ENCODE measurements at regions not wholly inside any gene's neighbourhood (a gene's known extent, or its start where the extent isn't known, plus 50 kb on each side); places are given as distances from the start of the nearest gene placed in this dataset.

DNA sequence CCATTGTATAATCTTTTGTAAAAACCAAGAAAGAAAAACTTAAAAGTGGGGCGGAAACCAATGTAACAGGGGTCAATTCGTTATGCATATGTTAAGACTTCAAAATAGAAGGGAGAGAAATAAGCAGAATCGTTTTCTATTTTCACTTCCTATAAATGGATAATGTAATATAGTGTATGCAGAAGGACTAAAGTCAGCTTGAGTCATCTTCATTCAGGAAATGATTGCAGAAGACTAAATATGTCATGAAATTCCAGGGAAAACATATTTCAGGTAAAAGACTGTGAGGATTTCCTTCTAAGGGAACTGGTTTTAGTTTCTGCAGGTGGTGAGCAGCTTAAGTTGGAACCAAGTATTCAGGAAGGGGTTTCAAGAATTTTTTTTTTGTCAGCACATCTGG lies 753.3 kb downstream of the IRX1 start:
- peak; percentile 28 for DNase-seq

DNA sequence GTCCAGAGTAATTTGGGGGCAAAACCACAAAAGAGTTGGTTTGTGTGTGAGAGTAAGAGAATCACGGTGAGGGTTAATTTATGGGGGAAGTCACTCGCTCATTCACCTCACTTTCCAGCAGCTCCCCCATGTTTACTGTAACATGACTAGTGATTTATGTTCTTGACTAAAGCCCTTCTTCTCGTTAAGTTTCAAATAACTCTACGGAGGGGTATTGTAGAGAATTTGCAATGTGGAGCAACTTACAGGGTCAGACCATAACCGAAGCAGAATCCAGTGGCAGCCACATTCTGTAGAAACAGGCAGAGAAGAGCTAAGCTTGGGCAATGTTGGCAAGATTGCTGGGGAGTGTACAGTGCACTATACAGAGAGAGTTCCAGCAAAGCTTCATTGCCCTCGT lies 760.6 kb downstream of the IRX1 start:
- DNase-seq: no peak

DNA sequence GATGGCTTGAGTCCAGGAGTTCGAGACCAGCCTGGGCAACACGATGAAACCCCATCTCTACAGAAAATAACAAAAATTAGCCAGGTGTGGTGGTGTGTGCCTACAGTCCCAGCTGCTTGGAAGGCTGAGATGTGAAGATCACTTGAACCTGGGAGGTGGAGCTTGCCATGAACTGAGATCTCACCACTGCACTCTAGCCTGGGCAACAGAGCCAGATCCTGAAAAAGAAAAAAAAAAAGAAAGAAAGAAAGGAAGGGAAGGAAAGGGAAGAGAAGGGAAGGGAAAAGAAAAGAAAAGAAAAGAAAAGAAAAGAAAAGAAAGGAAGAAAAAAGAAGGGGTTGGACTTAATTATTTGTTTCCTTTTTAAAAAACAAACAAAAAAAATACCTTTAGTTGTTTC lies 764.2 kb downstream of the IRX1 start:
- DNase-seq: no peak

DNA sequence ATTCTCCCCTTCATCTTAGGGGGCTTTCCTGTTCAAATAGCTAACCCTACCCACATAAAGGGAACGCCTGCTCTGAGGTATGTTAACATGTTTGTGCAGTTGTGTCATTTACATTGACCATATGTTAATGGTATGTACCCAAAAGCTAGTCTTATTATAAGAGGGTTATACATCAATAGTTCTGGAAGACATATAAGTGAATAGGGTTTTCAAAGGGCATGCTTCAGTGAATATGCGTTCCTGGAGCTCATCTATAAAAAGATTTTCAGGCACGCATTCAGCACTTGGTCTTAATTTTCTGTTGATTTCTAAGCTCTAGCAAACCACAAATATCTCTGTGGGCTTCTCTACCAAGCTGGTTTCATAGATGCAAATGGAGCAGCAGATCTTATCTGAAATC lies 766.1 kb downstream of the IRX1 start:
- peak; percentile 84 for DNase-seq

DNA sequence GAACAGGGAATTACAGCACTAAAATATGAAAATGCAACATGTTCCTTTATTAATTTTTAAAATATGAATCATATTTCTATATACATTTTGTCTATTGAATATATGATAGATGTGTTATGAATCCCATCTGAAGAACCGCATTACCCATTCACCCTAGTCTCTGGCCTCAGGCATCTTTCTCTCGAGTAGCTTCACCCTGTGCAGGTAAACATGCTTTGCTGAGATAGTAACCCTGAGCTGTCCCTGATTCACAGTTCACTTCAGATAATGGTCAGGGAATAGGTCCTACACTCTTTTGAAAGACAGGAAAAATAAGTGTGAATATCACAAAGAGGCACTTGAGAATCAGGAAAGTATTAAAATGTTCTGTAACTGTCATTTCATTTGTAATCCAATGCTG lies 766.8 kb downstream of the IRX1 start:
- DNase-seq: no peak

DNA sequence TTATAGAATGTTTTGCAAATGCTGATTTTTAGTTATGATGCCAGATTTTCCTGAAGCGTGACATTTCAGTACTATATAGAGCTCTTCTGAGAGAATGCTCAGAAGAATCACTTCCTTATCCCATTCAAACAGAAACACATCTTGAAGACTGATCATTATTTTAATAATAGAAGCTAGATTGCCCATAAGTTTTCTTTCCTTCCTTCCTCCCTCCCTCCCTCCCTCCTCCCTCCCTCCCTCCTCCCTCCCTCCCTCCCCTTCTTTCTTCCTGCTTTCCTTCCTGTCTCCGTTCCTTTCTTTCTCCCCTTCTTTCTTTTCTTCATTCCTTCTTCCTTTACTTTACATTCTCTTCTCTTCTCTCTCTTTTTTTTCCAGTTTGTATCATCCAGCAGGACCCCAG lies 767.4 kb downstream of the IRX1 start:
- no peak for DNase-seq

DNA sequence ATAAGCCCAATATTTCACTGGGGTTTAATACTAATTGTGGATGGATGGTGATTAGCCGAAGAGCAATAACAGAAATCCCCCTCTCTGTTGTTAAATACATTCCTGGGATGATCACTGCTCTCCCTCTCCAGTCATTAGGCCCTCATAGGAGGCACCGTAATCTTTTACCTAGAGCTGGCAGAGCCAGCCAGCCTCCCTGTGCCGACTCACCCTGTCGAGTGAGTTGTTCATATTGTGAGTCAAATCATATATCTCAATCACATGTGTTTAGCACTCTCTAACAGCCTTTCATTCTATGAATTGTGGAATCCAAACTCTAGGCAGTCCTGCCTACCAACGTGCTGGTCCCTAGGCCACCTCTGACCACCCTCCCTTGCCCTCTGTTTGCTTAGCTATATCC lies 771.0 kb downstream of the IRX1 start:
- no peak for DNase-seq

DNA sequence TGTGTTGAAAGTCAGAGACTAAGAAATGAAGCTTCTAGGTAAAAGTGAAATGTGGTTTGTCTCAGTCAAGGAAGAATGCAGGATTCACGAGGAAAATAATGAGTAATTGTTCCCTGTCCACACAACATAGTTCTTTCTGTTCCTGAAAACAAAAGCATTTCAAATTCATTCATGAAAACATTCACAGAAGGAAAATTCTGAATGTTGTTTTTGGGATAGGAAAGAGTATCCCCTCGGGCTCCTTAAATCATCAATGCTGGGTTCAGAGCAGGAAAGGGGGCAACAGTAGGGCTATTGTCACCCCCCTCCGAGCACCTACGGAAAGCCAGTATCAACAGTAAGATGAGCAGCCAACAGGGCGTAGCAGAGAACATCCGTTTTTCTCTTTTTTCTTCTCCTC lies 769.9 kb upstream of the ADAMTS16 start:
- no peak for DNase-seq

DNA sequence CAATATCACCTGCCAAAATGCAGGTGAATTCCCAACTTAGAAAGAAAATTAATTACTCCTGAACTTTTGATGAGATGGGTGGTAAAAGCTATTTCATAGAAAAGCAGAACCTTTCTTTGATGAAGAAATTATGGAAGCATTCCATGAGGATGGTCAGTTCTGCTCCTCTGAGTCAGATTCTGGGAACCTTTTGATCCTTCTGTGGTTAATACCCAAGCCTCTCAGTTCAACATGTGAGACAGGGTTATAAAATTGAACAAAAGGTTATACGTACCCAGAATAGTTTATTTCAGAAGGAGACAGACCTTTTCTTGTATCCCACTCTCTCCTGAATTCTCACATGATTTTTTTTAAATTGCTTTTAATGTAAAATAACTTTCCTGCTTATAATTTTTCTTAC lies 767.6 kb upstream of the ADAMTS16 start:
- DNase-seq: no peak

DNA sequence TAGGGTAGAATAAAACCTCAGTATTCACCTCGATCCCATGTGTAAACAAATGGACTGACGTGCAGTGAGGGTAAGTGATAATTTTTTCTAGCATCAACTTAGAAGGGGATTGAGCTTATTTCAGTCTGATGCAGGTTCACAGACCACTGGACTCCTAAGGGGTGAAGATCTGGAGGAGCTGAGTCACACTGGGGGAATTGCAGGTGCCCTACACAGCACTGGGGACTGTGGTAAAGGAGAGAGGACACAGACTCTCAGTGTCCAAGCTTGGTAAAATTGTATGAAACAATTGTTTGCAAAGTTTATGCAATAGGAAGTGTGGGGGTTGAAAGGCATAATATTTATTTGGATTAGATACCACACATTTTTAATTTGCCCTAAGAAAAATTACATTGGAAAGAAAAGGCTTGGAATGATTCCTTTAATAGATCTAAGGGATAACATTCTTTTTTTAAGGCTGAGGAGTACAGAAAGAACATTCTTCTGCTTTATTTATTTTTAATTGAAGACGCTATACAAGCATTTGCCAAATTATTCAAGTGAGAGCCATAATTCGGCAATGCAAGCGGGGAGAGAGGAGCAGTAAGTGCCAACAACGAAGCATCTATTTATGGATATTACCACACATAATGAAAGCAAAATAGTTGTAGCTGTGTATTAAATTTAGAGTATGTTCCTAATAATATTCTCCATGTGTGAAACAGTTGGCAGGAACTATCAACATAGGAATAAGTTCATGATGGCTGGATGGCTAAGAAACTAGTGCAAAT lies 766.9 kb upstream of the ADAMTS16 start:
- DNase-seq: no peak

DNA sequence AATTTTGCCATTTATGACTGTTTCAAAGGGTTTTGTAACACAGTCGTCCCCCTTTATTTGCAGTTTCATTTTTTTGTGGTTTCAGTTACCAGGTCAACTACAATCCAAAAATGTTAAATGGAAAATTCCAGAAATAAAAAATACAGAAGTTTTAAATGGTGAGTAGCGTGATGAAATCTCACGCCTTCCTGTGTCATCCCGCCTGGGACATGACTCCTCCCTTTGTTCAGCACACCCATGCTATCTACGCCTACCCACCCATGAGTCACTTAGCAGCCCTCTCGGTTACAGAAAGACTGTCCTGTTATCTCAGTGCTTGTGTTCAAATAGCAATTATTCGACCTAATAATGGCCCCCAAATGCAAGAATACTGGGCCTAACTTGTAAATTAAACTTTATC lies 765.3 kb upstream of the ADAMTS16 start:
- no peak for DNase-seq

DNA sequence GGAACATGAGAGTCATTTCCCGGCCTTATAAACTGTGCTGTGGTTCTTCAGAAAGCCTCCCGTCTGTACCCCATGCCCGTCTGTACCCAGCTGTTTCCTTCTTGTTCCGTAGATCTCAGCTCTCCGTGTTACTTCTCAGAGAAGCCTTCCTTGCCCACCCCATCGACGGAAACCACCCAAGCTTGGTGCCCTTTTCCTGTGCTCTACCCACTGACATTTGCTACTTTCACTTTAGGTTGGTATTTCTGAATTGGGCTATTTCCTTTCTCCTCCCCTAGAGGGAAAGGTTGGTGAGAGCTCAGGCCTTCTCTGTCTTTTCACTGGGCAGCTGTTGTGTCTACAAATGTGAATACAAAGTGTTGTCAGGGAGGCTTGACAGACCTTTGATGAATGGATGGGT lies 764.5 kb upstream of the ADAMTS16 start:
- no peak for DNase-seq

DNA sequence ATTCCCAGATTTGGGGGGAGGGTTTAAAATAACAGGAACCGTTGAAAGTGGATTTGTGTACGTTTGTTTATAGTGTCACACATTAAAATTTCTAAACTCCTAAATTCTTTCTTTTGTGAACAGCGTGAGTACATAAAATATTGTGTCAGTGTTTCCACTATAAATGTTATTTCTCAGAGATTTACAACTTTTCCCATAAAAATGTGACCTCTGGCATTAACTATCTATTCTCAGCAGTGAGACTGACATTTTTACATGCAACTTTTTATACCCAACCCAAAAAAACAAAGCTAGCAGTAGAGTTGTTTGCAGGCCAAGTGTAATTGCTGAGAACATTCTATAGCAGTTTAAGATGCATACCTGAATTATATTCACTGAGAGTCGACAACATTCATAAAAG lies 757.0 kb upstream of the ADAMTS16 start:
- DNase-seq: no peak

DNA sequence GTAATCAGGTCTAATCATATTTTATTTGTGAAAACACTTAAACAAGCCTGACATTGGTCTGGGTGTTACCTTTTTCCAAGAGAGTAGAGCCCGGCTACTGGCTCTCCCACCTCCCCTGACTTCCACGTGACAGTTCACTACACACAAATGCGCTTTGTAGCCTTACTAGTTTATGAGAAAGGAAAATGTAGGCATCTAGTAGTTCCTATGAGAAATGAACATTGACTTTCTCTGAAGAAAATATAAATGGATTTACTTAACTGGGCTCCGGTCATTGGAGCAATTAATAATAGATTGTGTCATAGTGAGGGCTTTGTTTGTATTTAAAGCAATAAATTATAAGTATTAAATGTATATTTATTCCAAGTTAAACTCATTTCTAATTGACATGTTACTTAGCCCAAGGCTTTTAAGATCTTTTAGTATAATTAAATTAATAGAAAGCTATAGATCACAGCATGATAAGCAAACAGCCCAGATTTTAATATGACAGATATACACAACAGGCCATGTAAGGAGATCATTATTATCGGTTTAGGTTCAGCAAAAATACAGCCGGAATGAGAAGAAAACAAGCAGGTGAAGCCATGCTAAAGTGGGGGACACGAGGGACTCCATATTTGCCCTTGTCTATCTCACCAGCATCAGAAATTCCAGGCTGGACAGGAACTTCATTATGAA lies 756.5 kb upstream of the ADAMTS16 start:
- DNase-seq: no peak

DNA sequence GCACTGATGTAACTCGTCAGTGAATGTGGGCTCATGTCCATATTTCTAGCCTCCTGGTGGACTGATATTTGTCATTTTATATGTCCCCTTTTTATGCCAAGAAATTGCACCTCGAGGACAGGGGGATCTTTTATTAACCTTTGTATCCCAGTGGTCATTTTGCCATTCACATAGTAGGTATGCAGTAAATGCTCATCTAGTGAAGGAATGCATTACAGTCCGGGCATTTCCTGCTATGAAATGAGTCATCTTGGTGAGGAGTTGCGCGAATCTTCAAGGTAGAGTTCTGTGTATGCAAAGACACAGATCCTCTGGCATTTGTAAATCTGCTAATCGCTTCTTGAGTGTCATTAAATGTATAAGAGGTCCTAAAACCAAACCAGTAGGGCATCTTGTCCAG lies 755.5 kb upstream of the ADAMTS16 start:
- DNase-seq: no peak

DNA sequence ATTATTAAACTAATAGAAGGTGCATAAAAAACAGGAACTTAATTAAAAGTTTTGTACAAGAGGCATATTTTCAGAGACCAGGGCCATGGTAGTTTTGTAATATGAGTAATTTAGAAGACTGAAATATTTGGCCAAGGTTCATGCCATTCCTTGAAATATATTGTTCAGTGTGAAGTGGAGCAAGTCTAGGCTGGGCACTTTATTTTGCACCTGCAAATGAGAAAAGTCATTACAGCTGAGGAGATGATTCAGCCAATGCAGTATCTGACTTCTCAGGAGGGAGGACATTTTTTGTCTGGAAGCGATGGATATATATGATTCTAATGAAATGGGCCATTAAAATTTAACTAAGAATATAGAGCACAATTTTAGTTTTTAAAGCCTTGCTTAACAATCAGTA lies 754.0 kb upstream of the ADAMTS16 start:
- DNase-seq: no peak

DNA sequence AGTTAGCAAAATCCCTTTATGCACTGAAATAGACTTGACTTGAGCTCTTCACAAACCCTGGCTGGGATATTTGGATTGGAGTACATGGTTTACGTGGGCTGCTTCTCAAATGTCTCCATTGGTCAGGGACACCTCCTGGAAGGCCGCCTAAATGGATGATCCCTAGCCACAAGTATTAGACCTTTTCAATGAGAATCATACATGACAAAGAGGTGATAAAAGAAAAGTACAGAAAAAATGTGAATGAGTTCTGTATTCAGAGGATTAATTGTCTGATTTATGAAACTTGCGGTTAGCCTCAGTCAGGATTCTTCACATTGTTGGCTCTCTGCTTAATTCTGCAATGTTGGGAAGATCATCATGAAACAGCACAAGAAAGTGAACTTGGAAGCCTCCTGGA lies 752.8 kb upstream of the ADAMTS16 start:
- peak; percentile 93 for DNase-seq

DNA sequence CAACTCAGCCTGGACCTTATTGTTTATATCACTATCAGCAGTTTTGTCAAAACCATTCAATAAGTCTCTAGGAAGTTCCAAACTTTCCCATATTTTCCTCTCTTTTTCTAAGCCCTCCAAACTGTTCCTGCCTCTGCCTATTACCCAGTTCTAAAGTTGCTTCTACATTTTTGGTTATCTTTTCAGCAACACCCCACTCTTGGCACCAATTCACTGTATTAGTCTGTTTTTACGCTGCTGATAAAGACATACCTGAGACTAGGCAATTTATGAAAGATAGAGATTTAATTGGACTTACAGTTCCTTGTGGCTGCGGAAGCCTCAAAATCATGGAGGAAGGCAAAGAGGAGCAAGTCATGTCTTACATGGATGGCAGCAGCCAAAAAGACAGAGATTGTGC lies 744.4 kb upstream of the ADAMTS16 start:
- no peak for DNase-seq

DNA sequence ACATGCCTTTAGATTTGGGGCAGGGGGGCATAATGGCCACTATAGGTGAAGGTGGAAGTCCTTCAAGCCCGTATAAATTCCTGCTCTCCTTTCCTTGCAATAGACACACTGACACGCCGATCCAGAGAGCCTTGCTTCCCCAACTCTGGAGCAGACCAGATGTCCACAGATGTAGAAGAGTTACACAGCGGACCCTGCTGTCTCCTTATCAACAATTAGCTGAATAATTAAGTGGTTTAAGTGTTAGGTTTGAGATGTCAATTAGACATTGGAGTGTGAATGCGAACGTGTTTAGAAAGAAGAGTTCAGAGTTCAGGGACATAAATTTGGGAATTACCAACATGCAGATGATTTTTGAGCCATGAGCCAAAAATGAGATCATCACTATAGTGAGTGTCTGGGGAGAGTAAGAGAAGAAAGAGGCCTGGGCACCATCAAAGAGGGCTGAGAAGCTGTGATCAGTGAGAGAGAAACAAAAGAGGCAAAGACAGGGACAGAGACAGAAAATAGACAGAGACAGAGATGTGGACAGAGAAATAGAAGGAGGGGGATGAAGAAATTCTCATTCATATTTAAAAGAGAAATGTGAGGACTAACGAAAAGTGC lies 734.4 kb upstream of the ADAMTS16 start:
- no peak for DNase-seq

DNA sequence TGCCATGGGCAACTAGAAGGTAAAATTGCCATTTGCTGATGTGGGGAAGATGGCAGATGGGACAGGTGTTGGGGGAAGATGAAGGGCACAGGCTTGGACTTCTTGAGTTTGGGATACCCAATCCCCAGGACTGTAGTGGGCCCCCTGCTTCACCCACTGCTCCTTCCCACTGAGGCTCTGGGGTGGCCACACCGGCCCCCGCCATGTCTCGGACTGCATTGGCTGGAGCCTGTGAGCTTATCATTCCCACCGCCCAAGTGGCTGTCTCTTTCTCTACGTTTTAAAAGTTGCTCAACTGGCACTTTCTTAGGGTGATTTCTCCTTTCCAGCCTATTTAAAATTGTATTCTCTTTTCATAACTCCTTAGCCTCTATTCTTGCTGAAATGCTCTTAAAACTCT lies 730.0 kb upstream of the ADAMTS16 start:
- no peak for DNase-seq

DNA sequence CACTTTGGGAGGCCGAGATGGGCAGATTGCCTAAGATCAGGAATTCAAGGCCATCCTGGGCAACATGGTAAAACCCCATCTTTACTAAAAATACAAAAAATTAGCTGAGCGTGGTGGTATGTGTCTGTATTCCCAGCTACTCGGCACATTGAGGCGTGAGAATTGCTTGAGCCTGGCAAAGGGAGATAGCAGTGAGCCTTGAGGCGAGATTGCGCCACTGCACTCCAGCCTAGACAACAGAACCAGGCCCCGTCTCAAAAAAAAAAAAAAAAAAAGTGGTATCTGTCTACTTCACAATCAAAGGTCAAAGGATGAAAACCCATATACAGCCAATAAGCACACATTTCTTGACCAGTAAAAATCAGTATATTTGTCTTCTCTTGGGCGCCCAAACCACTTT lies 728.5 kb upstream of the ADAMTS16 start:
- no peak for DNase-seq

DNA sequence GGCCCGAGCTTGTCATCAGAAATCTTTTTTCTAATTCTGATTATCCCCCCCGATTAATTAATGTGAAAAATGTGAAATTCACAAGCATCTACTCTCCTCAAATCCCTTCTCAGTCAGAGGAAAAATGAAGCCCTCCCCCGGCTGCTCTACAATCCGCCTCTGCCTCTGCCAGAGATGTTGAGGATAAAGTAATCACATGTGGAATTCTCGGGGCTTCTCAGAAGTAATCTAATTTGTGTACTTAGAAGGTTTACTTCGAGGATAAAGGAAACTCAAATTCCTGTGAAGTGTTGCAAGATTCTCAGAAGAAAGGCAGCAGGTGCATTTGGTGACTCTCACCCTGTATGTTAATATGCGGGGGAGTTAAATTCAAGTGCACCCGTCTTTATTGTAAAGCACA lies 726.1 kb upstream of the ADAMTS16 start:
- DNase-seq: no peak

DNA sequence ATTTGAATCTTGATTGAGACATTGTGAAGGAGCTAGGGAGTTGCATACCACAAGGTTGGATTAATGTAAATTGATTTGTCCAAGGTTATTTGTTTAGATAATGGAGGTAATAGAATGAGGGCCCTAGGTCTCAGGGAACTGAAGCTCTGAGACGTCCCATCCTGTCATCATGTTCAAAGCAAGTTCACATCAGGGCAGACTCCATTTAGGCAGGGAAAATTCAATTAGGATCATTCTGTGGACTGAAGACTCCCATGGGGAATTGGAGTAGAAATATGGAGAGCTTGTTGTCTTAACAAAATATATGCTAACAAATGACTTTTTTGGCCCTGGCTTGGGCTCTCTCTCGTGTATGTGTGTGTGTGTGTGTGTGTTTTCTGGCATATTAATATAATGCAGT lies 722.0 kb upstream of the ADAMTS16 start:
- no peak for DNase-seq

DNA sequence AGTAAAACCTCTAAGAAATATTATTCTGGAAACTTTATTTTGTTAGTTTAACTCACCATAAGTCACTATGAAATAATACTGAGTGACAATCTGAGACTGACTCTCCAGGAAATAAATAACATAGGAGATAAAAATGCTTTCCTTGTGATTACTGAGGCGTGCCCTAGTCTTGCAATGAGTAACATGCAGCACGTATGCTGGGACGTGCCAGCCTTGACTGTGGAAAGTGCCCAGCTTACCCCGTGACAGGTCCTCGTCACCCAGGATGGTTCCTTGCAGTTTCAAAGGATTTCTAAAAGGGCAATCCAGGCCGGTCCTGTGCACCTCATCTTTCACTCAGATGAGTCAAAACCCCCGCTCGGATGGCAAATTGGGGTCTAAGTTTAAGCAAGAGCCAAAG lies 720.8 kb upstream of the ADAMTS16 start:
- DNase-seq: no peak

DNA sequence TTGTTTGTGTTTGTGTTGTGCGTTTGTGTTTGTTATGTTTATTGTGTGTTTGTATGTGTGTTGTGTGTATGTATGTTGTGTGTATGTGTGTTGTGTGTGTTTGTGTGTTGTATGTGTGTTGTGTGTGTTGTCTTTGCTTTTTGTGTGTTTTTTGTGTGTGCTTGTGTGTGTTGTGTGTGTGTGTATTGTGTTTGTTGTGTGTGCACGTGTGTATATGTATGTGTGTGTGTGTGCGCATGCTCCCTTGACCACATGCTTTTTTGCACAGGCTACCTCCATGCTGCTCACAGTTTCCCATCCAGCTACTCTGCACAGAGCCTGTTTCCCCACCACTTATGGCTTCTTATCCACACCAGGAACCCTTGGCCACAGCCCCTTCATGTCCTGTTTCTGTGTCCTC lies 720.0 kb upstream of the ADAMTS16 start:
- no peak for DNase-seq

Measured in fibroblast of upper back skin (primary cell).